Liver (tissue), 3 donors: ENCODE measurements at regions not wholly inside any gene's neighbourhood (a gene's known extent, or its start where the extent isn't known, plus 50 kb on each side); places are given as distances from the start of the nearest gene placed in this dataset.

ENCODE experiments used
- ATF3 ChIP-seq: IDR thresholded peaks from 2 replicates; pipeline ENCODE4 v1.6.1; 2016; ENCODE audit warnings: antibody characterized with exemption
- CTCF ChIP-seq: fragments of 150-350 bp; IDR thresholded peaks from 2 replicates; pipeline ENCODE4 v1.5.1; 2017; ENCODE audit warnings: improper control_type of control experiment, low read depth, low read length; ENCODE audit not compliant: missing input control
- EGR1 ChIP-seq, 2 donors: IDR thresholded peaks; 2 replicates each; pipeline ENCODE4 v1.6.1; 2016 to 2018; ENCODE audit warnings: antibody characterized with exemption in 2 of 2, low read depth in 2 of 2
- FOXA1 ChIP-seq: IDR thresholded peaks from 2 replicates; pipeline ENCODE4 v1.6.1; 2016; ENCODE audit warnings: antibody characterized with exemption
- GABPA ChIP-seq, 2 donors: IDR thresholded peaks in 1 of 2; conservative IDR thresholded peaks in 1 of 2; 2 replicates each; pipeline ENCODE4 v1.6.1; 2016; ENCODE audit warnings: antibody characterized with exemption in 2 of 2, mild to moderate bottlenecking in 1 of 2, moderate library complexity in 1 of 2
- JUND ChIP-seq, 2 donors: IDR thresholded peaks; 2 replicates each; pipeline ENCODE4 v1.6.1; 2016; ENCODE audit warnings: antibody characterized with exemption in 2 of 2
- MAX ChIP-seq: IDR thresholded peaks from 2 replicates; pipeline ENCODE4 v1.6.1; 2016; ENCODE audit warnings: antibody characterized with exemption
- RAD21 ChIP-seq, 2 donors: IDR thresholded peaks; 2 replicates each; pipeline ENCODE4 v1.6.1; 2016; ENCODE audit warnings: antibody characterized with exemption in 2 of 2, mild to moderate bottlenecking in 2 of 2
- REST ChIP-seq: IDR thresholded peaks from 2 replicates; pipeline ENCODE4 v1.6.1; 2016; ENCODE audit warnings: antibody characterized with exemption, mild to moderate bottlenecking
- RXRA ChIP-seq, 2 donors: IDR thresholded peaks; 2 replicates each; pipeline ENCODE4 v1.6.1; 2017 to 2018; ENCODE audit warnings: antibody characterized with exemption in 2 of 2, mild to moderate bottlenecking in 1 of 2
- TAF1 ChIP-seq: conservative IDR thresholded peaks from 2 replicates; pipeline ENCODE4 v1.6.1; 2016; ENCODE audit warnings: antibody characterized with exemption, mild to moderate bottlenecking
- YY1 ChIP-seq: IDR thresholded peaks from 2 replicates; pipeline ENCODE4 v1.6.1; 2016; ENCODE audit warnings: antibody characterized with exemption, mild to moderate bottlenecking
- ZBTB33 ChIP-seq: IDR thresholded peaks from 2 replicates; pipeline ENCODE4 v1.6.1; 2016; ENCODE audit warnings: antibody characterized with exemption
- donor health status: healthy.
- donor health status: healthy.

- TF ChIP-seq JUND (IDR thresholded peaks at IDR 0.05) (no peak), CTCF (no peak), FOXA1 (no peak), MAX (no peak), YY1 (no peak), EGR1 (IDR thresholded peaks at IDR 0.05; ENCODE audit: low read depth in 2 of 2) (no peak), REST (no peak), TAF1 (no peak), RXRA (IDR thresholded peaks at IDR 0.05) (no peak), ATF3 (no peak), GABPA (IDR thresholded peaks at IDR 0.05 in 1 of 2, conservative IDR thresholded peaks at IDR 0.05 in 1 of 2) (no peak), ZBTB33 (no peak), RAD21 (IDR thresholded peaks at IDR 0.05) (no peak)
Measured at GRCh38 chr9:20226345-20226744, 396.0 kb downstream of the MLLT3 start.
